T47D (cell line): ENCODE measurements at regions not wholly inside any gene's neighbourhood (a gene's known extent, or its start where the extent isn't known, plus 50 kb on each side); places are given as distances from the start of the nearest gene placed in this dataset.

Source experiments
- DNase-seq, 2 experiments: peaks; one replicate each; pipeline versions ENCODE4 v3.0.0 to v3.0.0-alpha.2; 2011 to 2012; ENCODE audit warnings: low read depth in 1 of 2, low spot score in 1 of 2
- JUND ChIP-seq: IDR thresholded peaks from 2 replicates; pipeline ENCODE4 v1.6.1; 2012; ENCODE audit warnings: low read depth
- in situ Hi-C: cut with HindIII; loops from 2 replicates; pipeline ENCODE4 v1.10.0; 2016; ENCODE audit warnings: low sequenced_read_pairs, low pct_unique_long_range_greater_than_20kb

- DNase-seq: no peak
- no peak for TF ChIP-seq JUND
- in situ Hi-C loops: no loop called here
These were observed 1061.0 kb downstream of the NR2F1-AS1 start for GRCh38 chr5:92519811-92520632.

- in situ Hi-C loops: no loop called here
- DNase-seq: peak; percentile 33 to 49
- no peak for TF ChIP-seq JUND
These were observed 1062.6 kb downstream of the NR2F1-AS1 start for GRCh38 chr5:92518318-92518904.

DNA sequence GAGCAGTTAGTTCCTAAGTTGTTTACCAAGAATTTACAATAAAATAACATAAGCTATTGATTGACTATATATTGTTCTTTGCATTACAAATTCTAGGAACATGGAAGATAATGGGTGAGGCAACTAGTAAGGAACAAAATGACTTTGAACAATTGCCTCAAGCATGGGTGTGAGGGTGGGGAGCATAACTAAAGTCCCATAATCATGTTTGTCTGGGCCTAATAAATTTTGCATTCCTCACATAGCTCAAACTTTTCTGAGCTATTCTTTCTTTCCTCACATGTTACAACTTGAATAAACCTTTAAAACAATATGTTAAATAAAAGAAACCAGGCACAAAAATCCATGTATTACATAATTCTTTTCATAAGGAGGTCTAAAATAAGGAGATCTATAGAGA, 1066.1 kb downstream of the NR2F1-AS1 start:
- in situ Hi-C loops: no loop called here
- no peak for TF ChIP-seq JUND
- no peak for DNase-seq

DNA sequence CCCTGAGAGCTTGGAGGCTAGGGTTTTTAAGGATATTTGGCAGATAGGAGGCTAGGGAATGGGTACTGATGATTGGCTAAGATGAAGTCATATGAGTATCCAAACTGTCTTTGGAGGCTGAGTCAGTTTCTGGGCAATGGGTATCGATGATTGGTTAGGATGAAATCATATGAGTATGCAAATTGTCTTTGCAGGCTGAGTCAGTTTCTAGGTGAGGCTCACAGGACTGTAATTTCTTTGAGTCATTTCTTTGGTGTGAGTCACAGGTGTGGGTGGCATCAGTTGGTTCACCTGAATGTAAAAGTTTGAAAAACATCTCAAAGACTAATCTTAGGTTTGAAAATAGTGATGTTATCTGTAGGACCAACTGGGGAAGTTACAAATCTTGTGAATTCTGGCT, 1068.0 kb downstream of the NR2F1-AS1 start:
- DNase-seq: no peak
- no peak for TF ChIP-seq JUND

GRCh38 chr5:92508271-92508670, 1072.7 kb downstream of the NR2F1-AS1 start:
- DNase-seq: no peak
- TF ChIP-seq JUND: no peak
- in situ Hi-C loops: no loop called here

More for the DNA sequence above, 1068.0 kb downstream of the NR2F1-AS1 start:
- in situ Hi-C loops: no loop called here

DNA sequence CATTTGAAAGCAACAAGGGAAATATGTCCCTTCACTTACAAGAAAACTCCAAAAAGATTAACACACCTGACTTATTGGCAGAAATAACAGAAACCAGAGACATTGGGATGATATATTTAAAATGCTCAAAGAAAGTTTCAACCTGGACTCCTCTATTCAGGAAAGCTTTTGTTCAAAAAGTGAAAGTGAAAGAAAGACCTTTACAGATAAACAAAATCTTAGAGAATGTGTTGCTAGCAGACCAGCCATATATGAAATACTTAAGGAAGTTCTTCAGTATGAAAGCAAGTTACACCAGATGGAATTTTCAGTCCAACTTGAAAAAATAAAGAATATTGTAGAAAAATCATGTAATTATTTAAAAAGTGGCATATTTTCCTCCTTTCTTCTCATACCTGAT, 1075.1 kb downstream of the NR2F1-AS1 start:
- no peak for TF ChIP-seq JUND
- DNase-seq: no peak
- in situ Hi-C loops: no loop called here

DNA sequence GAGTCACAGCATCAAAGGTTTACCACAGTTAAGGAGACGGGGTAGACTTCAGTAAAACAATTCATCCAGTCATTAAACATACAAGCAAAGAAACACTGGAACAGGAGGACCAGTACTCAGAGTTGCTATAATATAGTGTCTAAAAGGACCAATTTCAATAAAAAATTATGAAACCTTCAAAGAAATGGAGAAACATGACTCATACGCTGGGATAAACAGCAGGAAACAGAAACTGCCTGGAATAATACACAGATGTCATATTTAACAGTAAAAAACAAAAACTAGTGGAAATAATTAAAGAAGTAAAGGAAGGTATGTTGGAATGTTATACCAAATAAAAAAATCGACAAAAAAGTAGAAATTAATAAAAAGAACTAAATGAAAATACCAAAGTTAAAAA, 1075.9 kb downstream of the NR2F1-AS1 start:
- in situ Hi-C loops: no loop called here
- TF ChIP-seq JUND: no peak
- no peak for DNase-seq

GRCh38 chr5:92504346-92504745, 1076.7 kb downstream of the NR2F1-AS1 start:
- in situ Hi-C loops: no loop called here
- TF ChIP-seq JUND: no peak
- peak in 1 of 2 experiments; percentile 52 for DNase-seq

DNA sequence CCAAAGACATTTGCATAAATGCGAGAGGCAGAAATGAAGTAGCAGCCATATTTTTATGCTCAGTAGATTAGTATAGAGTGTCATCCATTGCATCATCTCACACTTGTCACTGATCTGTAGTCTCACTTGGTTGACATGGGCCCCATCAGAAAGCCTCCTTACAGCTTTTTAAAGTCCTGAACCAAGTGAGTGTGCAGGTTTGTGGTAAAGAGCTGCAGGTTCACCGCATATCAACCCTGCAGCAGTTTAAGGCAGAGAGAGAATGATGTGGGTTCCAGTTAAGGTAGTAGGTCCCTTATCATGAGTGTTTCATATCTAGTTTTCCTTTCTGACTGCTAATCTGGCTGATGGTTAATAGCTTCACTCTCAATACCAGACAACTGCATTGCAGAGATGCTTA, 1080.3 kb downstream of the NR2F1-AS1 start:
- no peak for TF ChIP-seq JUND
- no peak for DNase-seq

GRCh38 chr5:92496545-92496944, 1084.5 kb downstream of the NR2F1-AS1 start:
- DNase-seq: no peak
- in situ Hi-C loops: no loop called here

More for the DNA sequence above, 1080.3 kb downstream of the NR2F1-AS1 start:
- in situ Hi-C loops: no loop called here

DNA sequence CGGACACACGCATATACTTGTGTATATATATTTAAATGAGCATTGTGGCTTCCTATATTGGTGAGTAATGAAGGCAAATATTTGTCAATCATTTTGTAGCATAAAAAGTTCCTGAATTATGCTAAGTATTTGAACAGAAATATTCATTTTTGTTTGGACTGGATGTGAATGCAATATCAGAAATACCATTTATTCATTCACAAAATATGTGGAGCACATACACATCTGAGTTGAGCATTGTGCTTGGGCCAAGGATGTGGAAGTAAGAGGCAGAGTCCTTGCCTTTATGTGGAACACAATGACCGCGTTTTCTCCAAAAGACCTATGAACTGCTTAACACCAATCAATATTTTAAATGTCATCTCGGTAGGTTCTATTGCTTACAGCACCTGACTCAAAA, 1086.5 kb downstream of the NR2F1-AS1 start:
- no peak for TF ChIP-seq JUND
- no peak for DNase-seq
- in situ Hi-C loops: no loop called here

More at GRCh38 chr5:92496545-92496944, 1084.5 kb downstream of the NR2F1-AS1 start:
- no peak for TF ChIP-seq JUND

- no peak for DNase-seq
- in situ Hi-C loops: no loop called here
- no peak for TF ChIP-seq JUND
These were observed 1088.1 kb downstream of the NR2F1-AS1 start for GRCh38 chr5:92492908-92493307.

GRCh38 chr5:92484484-92484883, 1096.5 kb downstream of the NR2F1-AS1 start:
- in situ Hi-C loops: no loop called here
- no peak for DNase-seq

More at GRCh38 chr5:92484484-92484883, 1096.5 kb downstream of the NR2F1-AS1 start:
- TF ChIP-seq JUND: no peak
